Tibial nerve (tissue), 4 donors: ENCODE measurements at regions not wholly inside any gene's neighbourhood (a gene's known extent, or its start where the extent isn't known, plus 50 kb on each side); places are given as distances from the start of the nearest gene placed in this dataset.

Experiments used
- DNase-seq, 2 donors: peaks; one replicate each; pipeline ENCODE4 v3.0.0-alpha.2; 2019; ENCODE audit warnings: low spot score in 2 of 2
- H3K27ac ChIP-seq, 4 donors: fragments of 200-600 bp; sonication (generic) in 3 of 4; one replicate each; pipeline ENCODE4 v1.5.1; 2017 to 2019; ENCODE audit warnings: mild to moderate bottlenecking in 1 of 4
- H3K27me3 ChIP-seq, 2 donors: fragments of 200-600 bp; sonication (generic) in 1 of 2; one replicate each; pipeline versions ENCODE4 v1.5.1 to v1.6.0; 2017 to 2019
- H3K36me3 ChIP-seq, 3 donors: fragments of 200-600 bp; sonication (generic); one replicate each; pipeline ENCODE4 v1.5.1; 2018 to 2019
- H3K4me1 ChIP-seq, 4 donors: fragments of 200-600 bp; sonication (generic) in 3 of 4; one replicate each; pipeline ENCODE4 v1.5.1; 2017 to 2019
- H3K4me3 ChIP-seq, 4 donors: fragments of 200-600 bp; sonication (generic) in 3 of 4; one replicate each; pipeline ENCODE4 v1.5.1; 2017 to 2019; ENCODE audit warnings: mild to moderate bottlenecking in 1 of 4, moderate library complexity in 1 of 4
- H3K9me3 ChIP-seq, 4 donors: fragments of 200-600 bp; sonication (generic) in 3 of 4; one replicate each; pipeline ENCODE4 v1.5.1; 2017 to 2019
- EP300 ChIP-seq, 2 donors: sonication (generic); formaldehyde crosslinking; IDR thresholded peaks; one replicate each; pipeline ENCODE4 v1.6.1; 2017; ENCODE audit warnings: antibody characterized with exemption in 2 of 2, mild to moderate bottlenecking in 1 of 2
- POLR2A ChIP-seq, 2 donors: fragments of 450-650 bp; IDR thresholded peaks; one replicate each; pipeline ENCODE4 v1.6.1; 2017; ENCODE audit warnings: antibody characterized with exemption in 2 of 2, mild to moderate bottlenecking in 2 of 2, moderate library complexity in 2 of 2
- WGBS, 2 donors: methylation state at CpG; one replicate each; pipeline ENCODE4 v1.1.5; 2018; 5-methylcytosine and 5-hydroxymethylcytosine counted together
- TF ChIP-seq, protein P1 (sequence below), 5 experiments: fragments of 200-600 bp in 3 of 5; fragments of 450-650 bp in 2 of 5; sonication (generic) in 3 of 5; IDR thresholded peaks; one replicate each; pipeline ENCODE4 v1.5.1; 2016 to 2019; ENCODE audit warnings: antibody characterized with exemption in 5 of 5, mild to moderate bottlenecking in 3 of 5, moderate library complexity in 2 of 5

- no peak overlapping the region for H3K4me3 ChIP-seq
- no peak for DNase-seq
- H3K27ac ChIP-seq: no peak overlapping the region
- WGBS, 2 donors: 29 to 31% methylated on average over 4 of the region's 4 CpGs
- H3K36me3 ChIP-seq: no peaks in the 10 kb centered on the region
- no peaks in the 10 kb centered on the region for H3K9me3 ChIP-seq
- no peaks in the 10 kb centered on the region for H3K27me3 ChIP-seq
- TF ChIP-seq EP300 (IDR thresholded peaks at IDR 0.05): no peak
- no peaks in the 10 kb centered on the region for H3K4me1 ChIP-seq
Measured at GRCh38 chr5:44868541-44868940, 59.8 kb downstream of the MRPS30 start.

DNA sequence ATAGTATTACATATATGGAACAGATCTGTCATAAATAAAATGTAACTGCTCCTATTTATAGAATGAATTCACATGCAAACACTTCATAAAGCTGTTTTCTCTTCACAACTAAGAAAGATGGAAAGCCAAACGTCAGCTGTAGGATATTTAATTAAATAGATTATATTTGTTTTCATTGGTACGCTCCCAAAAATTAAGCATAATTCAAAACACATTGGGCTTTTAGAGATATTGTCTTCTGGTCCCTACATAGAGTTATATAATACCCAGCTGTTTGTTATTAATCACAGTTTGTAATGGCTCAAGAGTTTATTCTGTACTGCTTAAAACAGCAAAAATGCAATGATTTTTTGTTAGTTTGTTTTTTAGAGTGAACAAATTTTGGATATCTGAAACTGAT is 61.2 kb downstream of the MRPS30 start:
- H3K4me3 ChIP-seq: no peak overlapping the region
- H3K36me3 ChIP-seq: no peaks in the 10 kb centered on the region
- no peak for DNase-seq
- TF ChIP-seq EP300 (IDR thresholded peaks at IDR 0.05) (no peak), POLR2A (IDR thresholded peaks at IDR 0.05) (no peak)
- TF ChIP-seq, protein P1, sequence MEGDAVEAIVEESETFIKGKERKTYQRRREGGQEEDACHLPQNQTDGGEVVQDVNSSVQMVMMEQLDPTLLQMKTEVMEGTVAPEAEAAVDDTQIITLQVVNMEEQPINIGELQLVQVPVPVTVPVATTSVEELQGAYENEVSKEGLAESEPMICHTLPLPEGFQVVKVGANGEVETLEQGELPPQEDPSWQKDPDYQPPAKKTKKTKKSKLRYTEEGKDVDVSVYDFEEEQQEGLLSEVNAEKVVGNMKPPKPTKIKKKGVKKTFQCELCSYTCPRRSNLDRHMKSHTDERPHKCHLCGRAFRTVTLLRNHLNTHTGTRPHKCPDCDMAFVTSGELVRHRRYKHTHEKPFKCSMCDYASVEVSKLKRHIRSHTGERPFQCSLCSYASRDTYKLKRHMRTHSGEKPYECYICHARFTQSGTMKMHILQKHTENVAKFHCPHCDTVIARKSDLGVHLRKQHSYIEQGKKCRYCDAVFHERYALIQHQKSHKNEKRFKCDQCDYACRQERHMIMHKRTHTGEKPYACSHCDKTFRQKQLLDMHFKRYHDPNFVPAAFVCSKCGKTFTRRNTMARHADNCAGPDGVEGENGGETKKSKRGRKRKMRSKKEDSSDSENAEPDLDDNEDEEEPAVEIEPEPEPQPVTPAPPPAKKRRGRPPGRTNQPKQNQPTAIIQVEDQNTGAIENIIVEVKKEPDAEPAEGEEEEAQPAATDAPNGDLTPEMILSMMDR (IDR thresholded peaks at IDR 0.05): no peak
- no peaks in the 10 kb centered on the region for H3K27me3 ChIP-seq
- no peaks in the 10 kb centered on the region for H3K4me1 ChIP-seq
- WGBS, 2 donors: 52 to 71% methylated on average over 2 of the region's 2 CpGs
- no peaks in the 10 kb centered on the region for H3K9me3 ChIP-seq
- no peak overlapping the region for H3K27ac ChIP-seq

- H3K27ac ChIP-seq: no peak overlapping the region
- H3K9me3 ChIP-seq: no peaks in the 10 kb centered on the region
- H3K36me3 ChIP-seq: no peaks in the 10 kb centered on the region
- TF ChIP-seq, protein P1 (IDR thresholded peaks at IDR 0.05): no peak
- TF ChIP-seq EP300 (IDR thresholded peaks at IDR 0.05) (no peak), POLR2A (IDR thresholded peaks at IDR 0.05) (no peak)
- H3K27me3 ChIP-seq: no peaks in the 10 kb centered on the region
- H3K4me3 ChIP-seq: no peak overlapping the region
- no peak for DNase-seq
- no peaks in the 10 kb centered on the region for H3K4me1 ChIP-seq
Measured at GRCh38 chr5:44870430-44870829, 61.7 kb downstream of the MRPS30 start.

DNA sequence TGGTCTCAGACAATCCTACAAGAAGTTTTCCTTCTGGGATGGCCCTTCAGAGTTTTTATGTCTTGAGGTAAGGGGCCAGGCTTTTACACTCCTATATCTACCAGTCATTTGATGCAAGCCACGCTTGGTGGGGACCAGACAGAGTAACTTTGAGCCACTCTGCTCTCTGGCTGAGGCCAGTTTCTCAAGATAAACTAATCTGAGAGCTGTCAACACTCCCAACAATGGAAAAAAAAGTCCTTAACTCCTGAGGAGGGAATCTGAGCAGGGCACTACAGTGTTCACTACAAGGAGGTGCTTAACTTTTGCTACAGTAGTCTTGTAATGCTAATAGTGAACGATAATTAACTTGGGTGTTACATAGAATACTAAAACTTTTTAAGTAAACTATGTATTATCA is 62.7 kb downstream of the MRPS30 start:
- Histone ChIP-seq H3K27me3 (no peaks in the 10 kb centered on the region), H3K36me3 (no peaks in the 10 kb centered on the region), H3K27ac (no peak overlapping the region), H3K4me3 (no peak overlapping the region), H3K4me1 (no peaks in the 10 kb centered on the region), H3K9me3 (no peaks in the 10 kb centered on the region)
- TF ChIP-seq EP300 (IDR thresholded peaks at IDR 0.05) (no peak), POLR2A (IDR thresholded peaks at IDR 0.05) (no peak)
- TF ChIP-seq, protein P1 (IDR thresholded peaks at IDR 0.05): no peak
- WGBS, 2 donors: 80 to 89% methylated on average over 2 of the region's 2 CpGs
- DNase-seq: no peak

DNA sequence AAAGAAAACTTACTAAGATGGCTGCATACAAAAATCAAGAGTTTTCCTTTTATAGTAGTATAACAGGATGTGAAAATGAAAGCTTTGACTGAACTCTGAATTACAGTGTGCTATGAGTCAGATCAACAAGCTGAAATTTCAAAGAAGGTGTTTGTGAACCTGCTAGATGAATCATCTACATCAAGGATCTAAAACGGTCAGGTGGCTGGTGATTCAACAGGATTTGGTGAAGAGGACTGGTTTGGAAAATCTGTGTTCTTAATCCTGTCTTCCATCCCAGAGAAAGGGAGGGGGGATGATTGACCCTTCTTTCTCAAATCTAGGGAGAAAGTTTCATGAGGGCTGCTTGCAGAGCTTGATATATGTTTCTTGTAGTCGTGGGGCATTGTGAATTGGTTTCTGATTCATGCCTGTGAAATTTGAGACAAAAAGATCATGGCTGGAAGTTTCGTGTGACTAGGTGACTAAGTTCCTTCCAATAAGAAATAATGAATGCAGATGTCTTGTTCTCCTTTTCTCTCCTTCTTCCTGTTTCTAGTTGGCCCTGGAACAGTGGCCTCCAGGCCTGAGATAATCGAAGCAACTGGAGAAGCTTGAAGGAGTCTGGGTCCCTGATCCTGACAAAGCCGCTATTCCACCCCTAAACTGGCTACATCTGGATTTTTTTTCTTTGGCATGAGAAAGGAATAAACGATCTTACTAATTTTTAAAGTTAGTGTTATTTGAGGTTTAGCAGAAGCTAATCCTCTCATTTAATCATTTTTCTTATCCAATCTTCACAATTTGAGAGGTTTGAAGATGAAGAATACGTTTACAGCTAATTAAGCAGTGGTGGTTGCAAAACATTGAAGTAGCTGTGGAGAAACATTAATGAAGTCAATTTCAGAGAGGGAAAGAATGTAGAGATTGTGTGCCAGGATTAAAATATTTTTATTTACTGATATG is 67.2 kb downstream of the MRPS30 start:
- H3K27me3 ChIP-seq: no peaks in the 10 kb centered on the region
- H3K36me3 ChIP-seq: no peaks in the 10 kb centered on the region
- TF ChIP-seq POLR2A (IDR thresholded peaks at IDR 0.05): no peak
- TF ChIP-seq EP300 (IDR thresholded peaks at IDR 0.05): no peak
- TF ChIP-seq, protein P1 (IDR thresholded peaks at IDR 0.05): no peak
- no peak overlapping the region for H3K4me3 ChIP-seq
- 63 to 69% methylated on average over 7 of the region's 7 CpGs for WGBS, 2 donors
- no peaks in the 10 kb centered on the region for H3K4me1 ChIP-seq
- H3K9me3 ChIP-seq: no peaks in the 10 kb centered on the region
- no peak for DNase-seq
- H3K27ac ChIP-seq: no peak overlapping the region
